ENCODE measurements at regions not wholly inside any gene's neighbourhood (a gene's known extent, or its start where the extent isn't known, plus 50 kb on each side); places are given as distances from the start of the nearest gene placed in this dataset.

DNA sequence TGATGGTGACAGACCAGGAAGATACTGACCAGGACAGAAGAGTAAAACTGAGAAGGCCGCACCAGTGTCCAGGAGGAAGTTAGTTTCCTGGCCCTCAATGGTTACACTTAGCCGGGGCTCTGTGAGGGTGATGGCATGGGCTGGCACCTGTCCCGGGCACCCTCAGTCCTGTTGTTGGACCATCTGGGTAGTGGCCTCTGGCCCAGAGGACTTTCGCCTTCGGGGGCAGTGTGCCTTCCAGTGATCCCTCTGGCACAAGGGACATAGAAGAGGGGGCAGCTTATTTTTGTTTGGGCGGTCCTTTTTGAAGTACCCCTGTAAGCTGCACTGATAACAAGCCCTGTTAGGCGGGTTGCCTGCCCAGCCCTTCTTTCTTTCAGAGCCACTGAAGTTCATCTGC is 1108.6 kb downstream of the TAF11L14 start:
- TF ChIP-seq CTCF (IDR thresholded peaks at IDR 0.05) (no peak), POLR2A (IDR thresholded peaks at IDR 0.05) (no peak)

All from body of pancreas (tissue), 4 donors.